Endothelial cell (in vitro differentiated cells): ENCODE measurements at regions not wholly inside any gene's neighbourhood (a gene's known extent, or its start where the extent isn't known, plus 50 kb on each side); places are given as distances from the start of the nearest gene placed in this dataset.

ENCODE experiments used
- DNase-seq: peaks from one replicate; pipeline ENCODE4 v3.0.0; 2021; ENCODE audit warnings: low spot score
- H3K27ac Mint-ChIP-seq: one replicate; pipeline ENCODE4 v1.8.0; 2021; ENCODE audit warnings: mixed read lengths, inconsistent platforms; ENCODE audit not compliant: unreplicated experiment
- H3K27me3 Mint-ChIP-seq: one replicate; pipeline ENCODE4 v1.8.0; 2021; ENCODE audit warnings: mild to moderate bottlenecking, moderate library complexity, mixed read lengths, inconsistent platforms; ENCODE audit not compliant: unreplicated experiment
- H3K36me3 Mint-ChIP-seq: one replicate; pipeline ENCODE4 v1.8.0; 2021; ENCODE audit warnings: mild to moderate bottlenecking, low read depth, mixed read lengths, inconsistent platforms; ENCODE audit not compliant: unreplicated experiment
- H3K4me1 Mint-ChIP-seq: one replicate; pipeline ENCODE4 v1.8.0; 2021; ENCODE audit warnings: mild to moderate bottlenecking, mixed read lengths, inconsistent platforms; ENCODE audit not compliant: unreplicated experiment
- H3K4me3 Mint-ChIP-seq: one replicate; pipeline ENCODE4 v1.8.0; 2021; ENCODE audit warnings: mild to moderate bottlenecking, mixed read lengths, inconsistent platforms; ENCODE audit not compliant: unreplicated experiment
- H3K9me3 Mint-ChIP-seq: one replicate; pipeline ENCODE4 v1.8.0; 2021; ENCODE audit warnings: mixed read lengths, inconsistent platforms; ENCODE audit not compliant: unreplicated experiment
- TF ChIP-seq, protein P1 (sequence below): fragments of 200-600 bp; sonication (generic); IDR thresholded peaks from one replicate; pipeline ENCODE4 v1.5.0; 2021; ENCODE audit warnings: antibody characterized with exemption; ENCODE audit not compliant: unreplicated experiment

DNA sequence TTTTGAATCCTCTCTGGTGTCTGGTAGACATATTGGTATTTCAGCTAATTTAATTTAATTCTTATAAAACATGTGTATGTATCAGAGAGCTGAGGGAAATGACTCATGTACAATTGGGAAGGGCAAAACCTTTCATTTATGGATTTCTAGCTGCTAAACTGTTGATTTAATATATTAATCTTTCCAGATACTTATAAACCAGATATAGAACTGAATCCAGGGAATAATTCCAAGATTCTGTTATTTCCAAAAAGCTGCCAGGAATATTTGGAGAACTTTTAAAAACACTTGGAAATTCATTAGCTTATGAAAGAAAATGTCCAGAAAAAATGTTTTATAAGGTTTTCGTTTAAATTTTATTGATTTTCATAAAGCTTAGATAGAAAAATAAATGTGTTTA, 295.5 kb downstream of the YTHDC2 start:
- no peak for DNase-seq
- Mint-ChIP-seq H3K9me3 (no peaks in the 10 kb centered on the region), H3K27ac (no peak overlapping the region), H3K4me1 (peaks cover 8% of the 10 kb centered on the region), H3K36me3 (no peaks in the 10 kb centered on the region), H3K27me3 (no peaks in the 10 kb centered on the region), H3K4me3 (no peak overlapping the region)
- TF ChIP-seq, protein P1, sequence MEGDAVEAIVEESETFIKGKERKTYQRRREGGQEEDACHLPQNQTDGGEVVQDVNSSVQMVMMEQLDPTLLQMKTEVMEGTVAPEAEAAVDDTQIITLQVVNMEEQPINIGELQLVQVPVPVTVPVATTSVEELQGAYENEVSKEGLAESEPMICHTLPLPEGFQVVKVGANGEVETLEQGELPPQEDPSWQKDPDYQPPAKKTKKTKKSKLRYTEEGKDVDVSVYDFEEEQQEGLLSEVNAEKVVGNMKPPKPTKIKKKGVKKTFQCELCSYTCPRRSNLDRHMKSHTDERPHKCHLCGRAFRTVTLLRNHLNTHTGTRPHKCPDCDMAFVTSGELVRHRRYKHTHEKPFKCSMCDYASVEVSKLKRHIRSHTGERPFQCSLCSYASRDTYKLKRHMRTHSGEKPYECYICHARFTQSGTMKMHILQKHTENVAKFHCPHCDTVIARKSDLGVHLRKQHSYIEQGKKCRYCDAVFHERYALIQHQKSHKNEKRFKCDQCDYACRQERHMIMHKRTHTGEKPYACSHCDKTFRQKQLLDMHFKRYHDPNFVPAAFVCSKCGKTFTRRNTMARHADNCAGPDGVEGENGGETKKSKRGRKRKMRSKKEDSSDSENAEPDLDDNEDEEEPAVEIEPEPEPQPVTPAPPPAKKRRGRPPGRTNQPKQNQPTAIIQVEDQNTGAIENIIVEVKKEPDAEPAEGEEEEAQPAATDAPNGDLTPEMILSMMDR: no peak

DNA sequence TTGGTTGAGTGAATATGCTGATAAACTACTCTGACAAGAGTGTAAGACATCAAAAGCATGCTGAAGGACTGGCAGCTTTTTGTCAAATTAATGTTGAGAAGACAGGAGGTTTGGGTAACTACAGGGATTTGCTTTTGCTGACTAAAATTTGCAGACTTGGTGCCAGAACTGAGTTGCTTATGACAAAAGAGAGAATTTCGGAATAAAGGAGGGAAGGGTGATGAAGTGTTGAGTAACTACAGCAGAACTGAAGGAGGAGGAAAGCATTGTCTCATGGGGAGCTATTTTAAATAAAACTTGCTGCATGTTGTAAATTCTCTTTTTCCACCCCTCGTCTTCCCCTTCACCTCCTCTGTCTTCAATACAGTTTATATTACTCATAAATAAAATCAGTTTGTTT, 296.1 kb downstream of the YTHDC2 start:
- Mint-ChIP-seq H3K4me1 (peaks cover 6% of the 10 kb centered on the region), H3K27me3 (no peaks in the 10 kb centered on the region)

DNA sequence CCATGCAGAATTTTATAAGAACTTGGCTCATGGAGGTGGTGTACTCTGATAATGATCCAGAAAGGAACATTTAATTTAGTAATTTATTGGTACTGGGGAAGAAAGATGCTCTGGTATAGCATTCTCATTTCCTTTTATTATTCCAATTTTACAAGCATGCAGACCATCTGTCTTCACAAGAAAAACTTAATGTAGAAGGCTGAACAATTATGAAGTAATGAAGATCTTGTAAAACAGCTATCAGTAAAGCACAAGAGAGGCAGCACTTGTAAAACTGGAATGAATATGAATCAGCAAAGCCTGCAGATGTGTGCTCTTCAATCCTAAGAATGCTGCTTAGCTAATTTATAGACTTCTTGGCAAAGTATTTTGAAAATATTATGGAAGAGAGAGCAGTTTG, 300.0 kb downstream of the YTHDC2 start:
- no peaks in the 10 kb centered on the region for H3K27me3 Mint-ChIP-seq
- DNase-seq: no peak
- no peaks in the 10 kb centered on the region for H3K9me3 Mint-ChIP-seq
- no peak overlapping the region for H3K27ac Mint-ChIP-seq
- TF ChIP-seq, protein P1: no peak
- H3K36me3 Mint-ChIP-seq: no peaks in the 10 kb centered on the region
- no peak overlapping the region for H3K4me3 Mint-ChIP-seq
- no peaks in the 10 kb centered on the region for H3K4me1 Mint-ChIP-seq

More for the DNA sequence above, 296.1 kb downstream of the YTHDC2 start:
- Mint-ChIP-seq H3K9me3 (no peaks in the 10 kb centered on the region), H3K4me3 (no peak overlapping the region), H3K27ac (no peak overlapping the region), H3K36me3 (no peaks in the 10 kb centered on the region)
- TF ChIP-seq, protein P1: no peak
- DNase-seq: no peak

DNA sequence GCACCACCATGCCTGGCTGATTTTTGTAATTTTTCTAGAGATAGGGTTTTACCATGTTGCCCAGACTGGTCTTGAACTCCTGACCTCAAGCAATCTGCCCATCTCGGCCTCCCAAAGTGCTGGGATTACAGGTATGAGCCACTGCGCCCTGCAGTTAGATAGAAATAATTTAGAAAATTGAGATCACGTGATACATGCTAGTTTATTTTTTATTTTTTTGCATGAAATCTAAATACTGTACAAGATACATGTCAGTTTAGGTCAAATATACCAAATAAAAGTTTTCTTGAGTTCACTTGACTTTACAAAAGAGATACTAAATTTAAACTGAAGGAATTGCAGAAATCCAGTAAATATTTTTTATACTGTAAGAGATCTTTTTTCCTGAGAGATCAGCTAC, 304.2 kb downstream of the YTHDC2 start:
- no peaks in the 10 kb centered on the region for H3K27me3 Mint-ChIP-seq
- no peak for DNase-seq
- no peak overlapping the region for H3K27ac Mint-ChIP-seq
- no peaks in the 10 kb centered on the region for H3K9me3 Mint-ChIP-seq
- no peaks in the 10 kb centered on the region for H3K36me3 Mint-ChIP-seq
- TF ChIP-seq, protein P1: no peak
- H3K4me3 Mint-ChIP-seq: no peak overlapping the region
- H3K4me1 Mint-ChIP-seq: no peaks in the 10 kb centered on the region

DNA sequence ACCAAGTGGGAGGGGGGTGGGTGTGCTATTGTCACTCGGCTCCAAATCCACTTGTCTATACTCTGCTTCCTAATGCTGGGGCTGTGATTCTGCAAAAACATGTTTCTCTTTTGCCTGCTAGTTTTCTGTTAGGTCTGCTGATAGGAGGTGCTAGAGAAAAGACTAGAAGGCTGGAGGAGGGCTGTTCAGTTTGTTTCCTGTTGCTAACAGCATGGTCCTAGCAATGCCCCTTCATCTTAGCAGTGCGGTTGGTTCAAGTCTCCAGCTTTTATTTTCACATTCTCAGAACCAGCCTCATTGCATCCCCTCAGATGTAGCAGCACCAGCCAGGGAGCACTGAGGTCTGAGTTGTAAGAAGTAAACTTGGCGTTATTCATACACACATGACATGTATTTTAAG, 310.2 kb downstream of the YTHDC2 start:
- TF ChIP-seq, protein P1: no peak
- no peaks in the 10 kb centered on the region for H3K36me3 Mint-ChIP-seq
- no peak for DNase-seq
- H3K27ac Mint-ChIP-seq: no peak overlapping the region
- H3K4me1 Mint-ChIP-seq: no peaks in the 10 kb centered on the region
- H3K9me3 Mint-ChIP-seq: no peaks in the 10 kb centered on the region
- no peak overlapping the region for H3K4me3 Mint-ChIP-seq
- no peaks in the 10 kb centered on the region for H3K27me3 Mint-ChIP-seq
